ENCODE measurements at regions not wholly inside any gene's neighbourhood (a gene's known extent, or its start where the extent isn't known, plus 50 kb on each side); places are given as distances from the start of the nearest gene placed in this dataset.

DNA sequence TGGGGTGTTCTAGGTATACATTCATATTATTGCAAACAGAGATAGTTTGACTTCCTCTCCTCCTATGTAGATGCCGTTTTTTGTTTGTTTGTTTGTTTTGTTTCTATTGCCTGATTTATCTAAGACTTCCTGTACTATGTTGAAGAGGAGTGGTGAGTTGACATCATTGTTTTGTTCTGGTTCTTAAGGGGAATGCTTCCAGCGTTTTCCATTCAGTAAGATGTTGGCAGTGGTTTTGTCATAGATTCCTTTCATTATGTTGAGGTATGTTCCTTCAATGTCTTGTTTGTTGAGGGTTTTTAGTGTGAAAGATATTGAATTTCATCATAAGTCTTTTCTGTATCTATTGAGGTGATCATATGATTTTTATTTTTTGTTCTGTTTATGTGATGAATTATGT is 401.6 kb upstream of the EPHA5 start:
- DNase-seq (ENCODE audit: insufficient read length, low spot score) (no peak), FAIRE-seq (no peak)
- no peak for TF ChIP-seq TAF1 (IDR thresholded peaks at IDR 0.05; ENCODE audit: low read depth, low read length)
- TF ChIP-seq POLR2A (IDR thresholded peaks at IDR 0.05; ENCODE audit: low read depth, low read length): no peak
- no peak for TF ChIP-seq SPI1 (IDR thresholded peaks at IDR 0.05; ENCODE audit: low read depth, low read length)
- no peak for TF ChIP-seq POLR2AphosphoS5 (IDR thresholded peaks at IDR 0.05; ENCODE audit: low read depth, low read length)
- TF ChIP-seq POU2F2 (IDR thresholded peaks at IDR 0.05; ENCODE audit: low read depth, low read length): no peak
- TF ChIP-seq PAX5 (IDR thresholded peaks at IDR 0.05; ENCODE audit: insufficient read depth, low read length, severe bottlenecking): no peak

DNA sequence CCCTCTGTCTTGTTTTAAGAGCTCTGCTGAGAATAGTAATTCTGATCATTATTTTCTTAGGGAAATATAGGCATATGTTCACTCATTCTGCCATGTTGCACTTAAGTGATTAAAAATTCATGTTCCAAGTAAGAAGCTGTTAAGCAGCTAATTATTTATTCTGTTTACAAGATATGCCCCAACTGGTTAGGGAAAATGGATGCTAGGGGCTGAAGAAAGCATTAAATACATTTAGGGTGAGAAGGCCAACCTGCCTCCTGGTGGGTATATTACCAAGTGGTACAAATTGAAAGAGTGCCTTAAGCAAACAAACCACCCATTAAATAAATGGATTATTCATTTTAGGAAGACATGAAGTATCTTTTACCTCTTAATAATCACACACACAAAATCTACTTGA is 392.6 kb upstream of the EPHA5 start:
- DNase-seq (ENCODE audit: insufficient read length, low spot score) (no peak), FAIRE-seq (no peak)
- TF ChIP-seq SPI1 (IDR thresholded peaks at IDR 0.05; ENCODE audit: low read depth, low read length) (no peak), POLR2AphosphoS5 (IDR thresholded peaks at IDR 0.05; ENCODE audit: low read depth, low read length) (no peak), POU2F2 (IDR thresholded peaks at IDR 0.05; ENCODE audit: low read depth, low read length) (no peak), TAF1 (IDR thresholded peaks at IDR 0.05; ENCODE audit: low read depth, low read length) (no peak), POLR2A (IDR thresholded peaks at IDR 0.05; ENCODE audit: low read depth, low read length) (no peak), PAX5 (IDR thresholded peaks at IDR 0.05; ENCODE audit: insufficient read depth, low read length, severe bottlenecking) (no peak)

DNA sequence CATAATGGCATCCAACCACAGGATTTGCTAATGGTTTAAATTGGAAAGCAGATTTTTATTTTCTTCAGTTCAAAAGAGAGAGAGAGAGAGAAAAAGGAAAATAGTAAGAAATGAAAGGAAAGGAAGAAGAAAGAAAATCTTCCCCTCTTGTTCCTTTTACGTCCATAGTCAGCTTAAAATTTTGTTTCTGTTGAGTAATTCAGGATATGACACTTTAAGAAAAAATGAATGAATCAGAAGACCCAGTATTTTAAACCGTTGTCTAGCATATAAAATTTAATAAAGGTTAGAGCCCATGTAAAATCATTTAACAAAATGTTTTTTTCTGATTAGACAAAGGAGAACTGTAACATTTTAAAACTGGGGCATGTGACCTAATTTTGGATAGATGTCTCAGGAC is 391.8 kb upstream of the EPHA5 start:
- no peak for TF ChIP-seq POLR2AphosphoS5 (IDR thresholded peaks at IDR 0.05; ENCODE audit: low read depth, low read length)
- no peak for TF ChIP-seq TAF1 (IDR thresholded peaks at IDR 0.05; ENCODE audit: low read depth, low read length)
- no peak for TF ChIP-seq POLR2A (IDR thresholded peaks at IDR 0.05; ENCODE audit: low read depth, low read length)
- no peak for TF ChIP-seq PAX5 (IDR thresholded peaks at IDR 0.05; ENCODE audit: insufficient read depth, low read length, severe bottlenecking)
- TF ChIP-seq POU2F2 (IDR thresholded peaks at IDR 0.05; ENCODE audit: low read depth, low read length): no peak
- FAIRE-seq (no peak), DNase-seq (ENCODE audit: insufficient read length, low spot score) (no peak)

DNA sequence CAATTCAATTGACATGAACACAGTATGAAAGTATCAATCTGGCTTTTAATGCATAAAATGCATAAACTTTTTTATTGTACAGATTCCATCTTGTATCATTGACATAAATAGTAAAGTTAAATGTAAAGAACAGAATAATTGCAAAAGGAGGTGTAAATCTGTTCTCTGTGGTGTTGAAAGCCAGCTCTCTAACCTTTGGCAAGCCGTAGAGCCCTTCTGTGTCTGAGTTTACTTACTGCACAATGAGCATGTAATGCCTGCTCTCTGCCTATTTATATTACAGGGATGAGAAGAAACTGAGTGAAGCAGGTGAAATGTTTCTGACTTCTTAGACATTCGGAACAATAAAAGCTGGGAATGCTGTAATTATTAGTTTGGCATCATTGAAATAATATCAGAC is 389.3 kb upstream of the EPHA5 start:
- FAIRE-seq (no peak), DNase-seq (ENCODE audit: insufficient read length, low spot score) (no peak)
- TF ChIP-seq POU2F2 (IDR thresholded peaks at IDR 0.05; ENCODE audit: low read depth, low read length): no peak
- no peak for TF ChIP-seq TAF1 (IDR thresholded peaks at IDR 0.05; ENCODE audit: low read depth, low read length)
- no peak for TF ChIP-seq SPI1 (IDR thresholded peaks at IDR 0.05; ENCODE audit: low read depth, low read length)
- no peak for TF ChIP-seq PAX5 (IDR thresholded peaks at IDR 0.05; ENCODE audit: insufficient read depth, low read length, severe bottlenecking)
- TF ChIP-seq POLR2A (IDR thresholded peaks at IDR 0.05; ENCODE audit: low read depth, low read length): no peak
- no peak for TF ChIP-seq POLR2AphosphoS5 (IDR thresholded peaks at IDR 0.05; ENCODE audit: low read depth, low read length)

DNA sequence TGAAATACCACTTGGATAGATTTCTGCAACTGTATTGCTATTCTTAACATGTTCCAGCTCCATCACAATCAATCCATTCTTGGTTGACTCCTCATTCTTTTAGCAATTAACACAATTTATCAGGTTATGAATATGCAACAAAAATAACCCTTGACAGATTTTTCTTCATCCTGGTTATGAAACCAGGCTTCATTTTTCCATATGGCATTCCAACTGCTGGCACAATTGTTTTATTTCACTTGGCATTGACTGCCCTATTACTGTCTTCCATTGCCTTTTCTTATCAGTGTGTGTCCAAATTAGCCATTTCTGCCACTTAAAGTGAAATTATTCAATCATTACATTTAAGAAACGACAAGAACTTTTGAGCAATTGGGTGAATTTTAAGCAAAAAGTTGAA is 388.8 kb upstream of the EPHA5 start:
- TF ChIP-seq PAX5 (IDR thresholded peaks at IDR 0.05; ENCODE audit: insufficient read depth, low read length, severe bottlenecking): no peak
- no peak for TF ChIP-seq POLR2A (IDR thresholded peaks at IDR 0.05; ENCODE audit: low read depth, low read length)
- TF ChIP-seq POLR2AphosphoS5 (IDR thresholded peaks at IDR 0.05; ENCODE audit: low read depth, low read length): no peak
- no peak for TF ChIP-seq POU2F2 (IDR thresholded peaks at IDR 0.05; ENCODE audit: low read depth, low read length)
- TF ChIP-seq SPI1 (IDR thresholded peaks at IDR 0.05; ENCODE audit: low read depth, low read length): no peak
- TF ChIP-seq TAF1 (IDR thresholded peaks at IDR 0.05; ENCODE audit: low read depth, low read length): no peak
- DNase-seq (ENCODE audit: insufficient read length, low spot score) (no peak), FAIRE-seq (no peak)

DNA sequence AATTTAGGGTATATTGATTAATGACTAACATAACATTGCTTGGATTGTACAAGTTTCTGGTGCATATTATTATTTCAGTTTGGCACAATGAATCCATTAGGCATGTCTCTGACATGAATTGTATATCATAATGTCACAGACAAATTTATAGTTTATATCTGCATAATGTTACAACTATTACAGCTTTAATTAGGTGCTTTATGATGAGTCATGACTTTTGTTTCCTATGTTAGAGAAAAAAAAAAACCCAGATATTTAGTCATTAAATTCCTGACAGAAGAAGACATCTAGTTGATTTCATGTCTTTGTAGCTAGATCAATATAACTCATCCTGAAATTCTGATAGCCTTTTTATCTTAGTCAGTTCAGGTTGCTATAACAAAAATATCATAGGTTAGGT is 385.7 kb upstream of the EPHA5 start:
- DNase-seq (ENCODE audit: insufficient read length, low spot score) (no peak), FAIRE-seq (no peak)
- TF ChIP-seq SPI1 (IDR thresholded peaks at IDR 0.05; ENCODE audit: low read depth, low read length) (no peak), TAF1 (IDR thresholded peaks at IDR 0.05; ENCODE audit: low read depth, low read length) (no peak), POU2F2 (IDR thresholded peaks at IDR 0.05; ENCODE audit: low read depth, low read length) (no peak), PAX5 (IDR thresholded peaks at IDR 0.05; ENCODE audit: insufficient read depth, low read length, severe bottlenecking) (no peak), POLR2AphosphoS5 (IDR thresholded peaks at IDR 0.05; ENCODE audit: low read depth, low read length) (no peak), POLR2A (IDR thresholded peaks at IDR 0.05; ENCODE audit: low read depth, low read length) (no peak)

- FAIRE-seq (no peak), DNase-seq (ENCODE audit: insufficient read length, low spot score) (no peak)
- TF ChIP-seq POLR2A (IDR thresholded peaks at IDR 0.05; ENCODE audit: low read depth, low read length) (no peak), SPI1 (IDR thresholded peaks at IDR 0.05; ENCODE audit: low read depth, low read length) (no peak), TAF1 (IDR thresholded peaks at IDR 0.05; ENCODE audit: low read depth, low read length) (no peak), POLR2AphosphoS5 (IDR thresholded peaks at IDR 0.05; ENCODE audit: low read depth, low read length) (no peak), POU2F2 (IDR thresholded peaks at IDR 0.05; ENCODE audit: low read depth, low read length) (no peak), PAX5 (IDR thresholded peaks at IDR 0.05; ENCODE audit: insufficient read depth, low read length, severe bottlenecking) (no peak)
Observed at GRCh38 chr4:66052426-66052825, 382.1 kb upstream of the EPHA5 start.

- TF ChIP-seq POU2F2 (IDR thresholded peaks at IDR 0.05; ENCODE audit: low read depth, low read length): no peak
- no peak for TF ChIP-seq TAF1 (IDR thresholded peaks at IDR 0.05; ENCODE audit: low read depth, low read length)
- TF ChIP-seq SPI1 (IDR thresholded peaks at IDR 0.05; ENCODE audit: low read depth, low read length): no peak
- no peak for TF ChIP-seq POLR2AphosphoS5 (IDR thresholded peaks at IDR 0.05; ENCODE audit: low read depth, low read length)
- no peak for TF ChIP-seq POLR2A (IDR thresholded peaks at IDR 0.05; ENCODE audit: low read depth, low read length)
- TF ChIP-seq PAX5 (IDR thresholded peaks at IDR 0.05; ENCODE audit: insufficient read depth, low read length, severe bottlenecking): no peak
- DNase-seq (ENCODE audit: insufficient read length, low spot score): no peak
- FAIRE-seq: no peak
Observed at GRCh38 chr4:66048861-66049260, 378.6 kb upstream of the EPHA5 start.

GRCh38 chr4:66045913-66046312 is 375.6 kb upstream of the EPHA5 start:
- DNase-seq (ENCODE audit: insufficient read length, low spot score): no peak
- no peak for FAIRE-seq
- TF ChIP-seq POLR2A (IDR thresholded peaks at IDR 0.05; ENCODE audit: low read depth, low read length) (no peak), PAX5 (IDR thresholded peaks at IDR 0.05; ENCODE audit: insufficient read depth, low read length, severe bottlenecking) (no peak), POLR2AphosphoS5 (IDR thresholded peaks at IDR 0.05; ENCODE audit: low read depth, low read length) (no peak), TAF1 (IDR thresholded peaks at IDR 0.05; ENCODE audit: low read depth, low read length) (no peak), SPI1 (IDR thresholded peaks at IDR 0.05; ENCODE audit: low read depth, low read length) (no peak), POU2F2 (IDR thresholded peaks at IDR 0.05; ENCODE audit: low read depth, low read length) (no peak)

DNA sequence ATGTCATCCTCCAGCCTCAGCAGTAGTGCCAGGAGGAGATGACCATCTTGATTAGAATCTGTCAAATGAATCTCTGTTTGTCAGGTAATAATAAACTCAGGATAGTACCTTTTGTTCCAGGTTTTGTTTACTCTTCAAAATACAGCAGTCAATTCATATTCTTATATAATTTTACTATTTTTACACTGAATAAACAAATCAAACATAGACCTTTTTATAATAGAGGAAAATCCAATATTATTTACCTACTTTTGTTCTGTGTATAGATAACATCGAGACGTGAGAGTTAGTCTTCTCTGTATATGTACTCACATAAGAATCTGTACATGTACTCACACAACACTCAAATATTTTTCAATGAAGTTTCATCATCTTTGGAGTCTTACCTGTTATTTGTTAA is 365.4 kb upstream of the EPHA5 start:
- FAIRE-seq: no peak
- DNase-seq (ENCODE audit: insufficient read length, low spot score): no peak
- no peak for TF ChIP-seq POLR2AphosphoS5 (IDR thresholded peaks at IDR 0.05; ENCODE audit: low read depth, low read length)
- TF ChIP-seq PAX5 (IDR thresholded peaks at IDR 0.05; ENCODE audit: insufficient read depth, low read length, severe bottlenecking): no peak
- no peak for TF ChIP-seq POU2F2 (IDR thresholded peaks at IDR 0.05; ENCODE audit: low read depth, low read length)
- no peak for TF ChIP-seq TAF1 (IDR thresholded peaks at IDR 0.05; ENCODE audit: low read depth, low read length)
- TF ChIP-seq POLR2A (IDR thresholded peaks at IDR 0.05; ENCODE audit: low read depth, low read length): no peak
- no peak for TF ChIP-seq SPI1 (IDR thresholded peaks at IDR 0.05; ENCODE audit: low read depth, low read length)
